ENCODE measurements at regions not wholly inside any gene's neighbourhood (a gene's known extent, or its start where the extent isn't known, plus 50 kb on each side); places are given as distances from the start of the nearest gene placed in this dataset.

DNA sequence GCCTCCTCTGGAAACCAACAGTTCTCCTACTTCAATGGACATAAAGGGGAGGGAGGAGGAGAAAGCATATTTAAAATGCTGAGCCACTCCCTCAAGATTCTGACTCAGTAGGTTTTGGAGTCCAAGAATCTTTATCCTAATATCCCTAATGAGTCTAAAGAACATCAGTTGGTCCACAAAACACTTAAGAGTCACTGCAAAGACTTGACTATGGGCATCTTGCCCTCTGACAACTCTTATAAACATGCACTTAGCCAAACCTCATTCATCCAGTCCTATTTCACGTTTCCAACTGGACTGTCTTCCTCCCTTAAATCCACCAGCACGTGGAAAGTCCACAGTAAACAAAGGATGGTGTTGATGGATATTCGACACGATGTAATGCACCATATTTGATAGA, 172.5 kb downstream of the FAM114A2 start:
- H3K27ac ChIP-seq, result no peak overlapping the region
- intact Hi-C loops (cut with DNase I; ENCODE audit: low total_unique reads), result no loop called here
- no peaks in the 10 kb centered on the region for H3K9me3 ChIP-seq
- WGBS, 5 donors, result 62 to 75% (median 73%) methylated on average over 4 of the region's 4 CpGs
- H3K4me1 ChIP-seq, result no peaks in the 10 kb centered on the region
- H3K4me3 ChIP-seq, result no peak overlapping the region
- peaks cover 0 to 3% (median 0%) of the 10 kb centered on the region in 7 donors for H3K27me3 ChIP-seq (replicated peaks in 1 of 7)
- DNase-seq, result no peak
- H3K36me3 ChIP-seq, result no peaks in the 10 kb centered on the region
- no peak for TF ChIP-seq POLR2AphosphoS5 (IDR thresholded peaks at IDR 0.05)
- no peak for TF ChIP-seq POLR2A (IDR thresholded peaks at IDR 0.05)
- TF ChIP-seq, protein P1, sequence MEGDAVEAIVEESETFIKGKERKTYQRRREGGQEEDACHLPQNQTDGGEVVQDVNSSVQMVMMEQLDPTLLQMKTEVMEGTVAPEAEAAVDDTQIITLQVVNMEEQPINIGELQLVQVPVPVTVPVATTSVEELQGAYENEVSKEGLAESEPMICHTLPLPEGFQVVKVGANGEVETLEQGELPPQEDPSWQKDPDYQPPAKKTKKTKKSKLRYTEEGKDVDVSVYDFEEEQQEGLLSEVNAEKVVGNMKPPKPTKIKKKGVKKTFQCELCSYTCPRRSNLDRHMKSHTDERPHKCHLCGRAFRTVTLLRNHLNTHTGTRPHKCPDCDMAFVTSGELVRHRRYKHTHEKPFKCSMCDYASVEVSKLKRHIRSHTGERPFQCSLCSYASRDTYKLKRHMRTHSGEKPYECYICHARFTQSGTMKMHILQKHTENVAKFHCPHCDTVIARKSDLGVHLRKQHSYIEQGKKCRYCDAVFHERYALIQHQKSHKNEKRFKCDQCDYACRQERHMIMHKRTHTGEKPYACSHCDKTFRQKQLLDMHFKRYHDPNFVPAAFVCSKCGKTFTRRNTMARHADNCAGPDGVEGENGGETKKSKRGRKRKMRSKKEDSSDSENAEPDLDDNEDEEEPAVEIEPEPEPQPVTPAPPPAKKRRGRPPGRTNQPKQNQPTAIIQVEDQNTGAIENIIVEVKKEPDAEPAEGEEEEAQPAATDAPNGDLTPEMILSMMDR (IDR thresholded peaks at IDR 0.05 in 8 of 11, conservative IDR thresholded peaks at IDR 0.05 in 3 of 11), result no peak

DNA sequence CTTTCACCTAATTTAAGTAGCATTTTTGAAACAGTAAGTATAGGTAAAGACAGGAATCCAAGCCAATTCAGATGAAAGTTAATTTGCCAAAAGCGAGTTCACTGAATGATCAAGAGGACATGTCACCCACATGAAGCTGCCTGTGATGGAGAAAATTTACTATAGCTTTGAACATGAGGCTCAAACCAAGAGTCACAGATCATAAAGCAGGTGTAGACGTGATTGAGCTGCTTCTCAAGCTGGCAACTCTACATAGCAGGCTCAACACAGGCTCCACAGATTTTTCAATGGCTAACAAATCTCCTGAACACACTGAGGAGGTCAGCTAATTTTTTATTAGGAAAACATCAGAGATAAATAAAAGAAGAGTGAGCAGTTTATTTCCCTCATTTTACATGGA, 173.7 kb downstream of the FAM114A2 start:
- TF ChIP-seq, protein P1 (IDR thresholded peaks at IDR 0.05 in 8 of 11, conservative IDR thresholded peaks at IDR 0.05 in 3 of 11), result no peak
- TF ChIP-seq POLR2A (IDR thresholded peaks at IDR 0.05), result no peak
- TF ChIP-seq POLR2AphosphoS5 (IDR thresholded peaks at IDR 0.05), result no peak
- Histone ChIP-seq H3K36me3 (no peaks in the 10 kb centered on the region), H3K4me3 (no peak overlapping the region), H3K4me1 (no peaks in the 10 kb centered on the region), H3K27ac (no peak overlapping the region), H3K9me3 (no peaks in the 10 kb centered on the region), H3K27me3 (replicated peaks in 1 of 7) (peaks cover 0 to 3% (median 0%) of the 10 kb centered on the region in 7 donors)
- DNase-seq, result no peak
- 66 to 83% (median 69%) methylated on average over 2 of the region's 2 CpGs for WGBS, 5 donors
- intact Hi-C loops (cut with DNase I; ENCODE audit: low total_unique reads), result no loop called here

DNA sequence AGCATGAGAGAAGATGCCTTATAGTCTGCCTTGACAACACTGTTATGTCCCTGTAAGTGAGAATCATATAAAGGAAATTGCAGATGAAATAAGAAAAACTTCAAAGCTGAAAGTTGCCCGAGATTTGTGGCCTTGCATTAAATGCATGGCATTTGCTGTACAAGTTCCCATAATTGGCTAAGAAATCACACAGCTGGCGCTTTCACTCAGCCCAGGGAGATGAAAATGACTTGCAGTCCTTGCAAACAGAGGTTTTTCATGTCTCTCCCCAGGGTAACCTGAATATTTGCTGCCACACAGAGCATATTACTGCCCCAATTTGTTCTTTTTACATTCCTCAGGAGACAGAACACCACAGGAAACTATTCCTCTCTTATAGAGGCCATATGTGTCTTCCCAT, 174.8 kb downstream of the FAM114A2 start:
- intact Hi-C loops (cut with DNase I; ENCODE audit: low total_unique reads), result no loop called here
- TF ChIP-seq POLR2A (IDR thresholded peaks at IDR 0.05) (no peak), POLR2AphosphoS5 (IDR thresholded peaks at IDR 0.05) (no peak)
- TF ChIP-seq, protein P1 (IDR thresholded peaks at IDR 0.05 in 8 of 11, conservative IDR thresholded peaks at IDR 0.05 in 3 of 11), result no peak
- Histone ChIP-seq H3K4me3 (no peak overlapping the region), H3K27me3 (replicated peaks in 1 of 7) (peaks cover 0 to 3% (median 0%) of the 10 kb centered on the region in 7 donors), H3K9me3 (no peaks in the 10 kb centered on the region), H3K36me3 (no peaks in the 10 kb centered on the region), H3K4me1 (no peaks in the 10 kb centered on the region), H3K27ac (no peak overlapping the region)
- DNase-seq, result no peak
- 72 to 82% (median 78%) methylated on average over 2 of the region's 2 CpGs for WGBS, 5 donors
